Muscle of leg (tissue), 3 donors: ENCODE measurements at regions not wholly inside any gene's neighbourhood (a gene's known extent, or its start where the extent isn't known, plus 50 kb on each side); places are given as distances from the start of the nearest gene placed in this dataset.
"Not testable (repeated sequence)": the region's sequence is repeated elsewhere in the genome, so short reads cannot be mapped to it uniquely, and the experiment has no call there.

ENCODE experiments used
- DNase-seq: peaks from one replicate; pipeline ENCODE4 v3.0.0; 2013
- H3K27ac ChIP-seq: one replicate; pipeline ENCODE4 v1.5.1; 2013; ENCODE audit warnings: mild to moderate bottlenecking, low read length, control low read depth
- H3K27me3 ChIP-seq: one replicate; pipeline ENCODE4 v1.6.1; 2013; ENCODE audit warnings: low read length; ENCODE audit not compliant: control insufficient read depth, insufficient read depth
- H3K36me3 ChIP-seq: one replicate; pipeline ENCODE4 v1.6.1; 2013; ENCODE audit warnings: low read length; ENCODE audit not compliant: control insufficient read depth, insufficient read depth
- H3K4me1 ChIP-seq: one replicate; pipeline ENCODE4 v1.6.1; 2013; ENCODE audit warnings: low read length; ENCODE audit not compliant: control insufficient read depth, insufficient read depth
- H3K4me3 ChIP-seq: one replicate; pipeline ENCODE4 v1.5.1; 2013; ENCODE audit warnings: low read length, control low read depth
- H3K9me3 ChIP-seq: replicated peaks from 2 replicates; pipeline ENCODE4 v1.6.1; 2013; ENCODE audit warnings: low read depth, low read length; ENCODE audit not compliant: control insufficient read depth
- WGBS: methylation state at CpG from one replicate; pipeline ENCODE4 v1.1.5; 2013; ENCODE audit warnings: missing lambda C conversion rate; ENCODE audit not compliant: insufficient coverage; 5-methylcytosine and 5-hydroxymethylcytosine counted together

- Histone ChIP-seq H3K36me3 (no peaks in the 10 kb centered on the region), H3K27me3 (no peaks in the 10 kb centered on the region), H3K9me3 (no peaks in the 10 kb centered on the region), H3K27ac (no peak overlapping the region), H3K4me1 (no peaks in the 10 kb centered on the region), H3K4me3 (no peak overlapping the region)
- 43% methylated on average over 1 of the region's 2 CpGs for WGBS
- no peak for DNase-seq
Observed at GRCh38 chr10:55979203-55979602, 381.9 kb downstream of the ZWINT start.

GRCh38 chr10:55966101-55966500 lies 395.0 kb downstream of the ZWINT start:
- peak; percentile 34 for DNase-seq
- no peaks in the 10 kb centered on the region for H3K4me1 ChIP-seq
- no peak overlapping the region for H3K4me3 ChIP-seq
- H3K27me3 ChIP-seq = no peaks in the 10 kb centered on the region
- no peaks in the 10 kb centered on the region for H3K36me3 ChIP-seq
- WGBS = no CpG with 5 or more reads among the region's 2 CpGs
- H3K27ac ChIP-seq = no peak overlapping the region
- no peaks in the 10 kb centered on the region for H3K9me3 ChIP-seq

GRCh38 chr10:55943403-55943802 lies 417.7 kb downstream of the ZWINT start:
- no peak for DNase-seq
- Histone ChIP-seq H3K4me1 (no peaks in the 10 kb centered on the region), H3K36me3 (no peaks in the 10 kb centered on the region), H3K27ac (no peak overlapping the region), H3K27me3 (no peaks in the 10 kb centered on the region), H3K9me3 (peaks cover 2% of the 10 kb centered on the region), H3K4me3 (no peak overlapping the region)
- WGBS = no CpG with 5 or more reads among the region's 3 CpGs

- no peak for DNase-seq
- Histone ChIP-seq H3K4me1 (no peaks in the 10 kb centered on the region), H3K27me3 (no peaks in the 10 kb centered on the region), H3K27ac (no peak overlapping the region), H3K36me3 (no peaks in the 10 kb centered on the region), H3K9me3 (no peaks in the 10 kb centered on the region), H3K4me3 (no peak overlapping the region)
- WGBS = no CpG with 5 or more reads among the region's 1 CpG
Observed at GRCh38 chr10:55929291-55929690, 431.8 kb downstream of the ZWINT start.

- H3K4me3 ChIP-seq, H3K9me3 ChIP-seq, H3K27me3 ChIP-seq, H3K4me1 ChIP-seq, H3K27ac ChIP-seq, H3K36me3 ChIP-seq, DNase-seq: not testable (repeated sequence)
- 85% methylated on average over 17 of the region's 25 CpGs for WGBS
Observed at GRCh38 chr10:55899472-55900147, 461.4 kb downstream of the ZWINT start.

- Histone ChIP-seq H3K4me3 (no peak overlapping the region), H3K27me3 (no peaks in the 10 kb centered on the region), H3K4me1 (no peaks in the 10 kb centered on the region), H3K36me3 (no peaks in the 10 kb centered on the region), H3K9me3 (peaks cover 5% of the 10 kb centered on the region), H3K27ac (no peak overlapping the region)
- 71% methylated on average over 3 of the region's 3 CpGs for whole genome bisulfite sequencing
- DNase-seq = no peak
Observed at GRCh38 chr10:55897490-55897921, 463.6 kb downstream of the ZWINT start.

- no peaks in the 10 kb centered on the region for H3K4me1 ChIP-seq
- no peak for DNase-seq
- H3K4me3 ChIP-seq = no peak overlapping the region
- H3K36me3 ChIP-seq = no peaks in the 10 kb centered on the region
- H3K27ac ChIP-seq = no peak overlapping the region
- WGBS = no CpG with 5 or more reads among the region's 1 CpG
- no peaks in the 10 kb centered on the region for H3K27me3 ChIP-seq
- H3K9me3 ChIP-seq = no peaks in the 10 kb centered on the region
Observed at GRCh38 chr10:55892276-55892675, 468.8 kb downstream of the ZWINT start.

- H3K27me3 ChIP-seq = no peaks in the 10 kb centered on the region
- H3K9me3 ChIP-seq = peaks cover 3% of the 10 kb centered on the region
- no peak overlapping the region for H3K27ac ChIP-seq
- no peak overlapping the region for H3K4me3 ChIP-seq
- H3K4me1 ChIP-seq = no peaks in the 10 kb centered on the region
- no peaks in the 10 kb centered on the region for H3K36me3 ChIP-seq
- DNase-seq = no peak
Observed at GRCh38 chr10:55881588-55881987, 479.5 kb downstream of the ZWINT start.

GRCh38 chr10:55873485-55873884 lies 487.6 kb downstream of the ZWINT start:
- no peaks in the 10 kb centered on the region for H3K9me3 ChIP-seq
- no peak for DNase-seq
- no peaks in the 10 kb centered on the region for H3K4me1 ChIP-seq
- H3K27ac ChIP-seq = no peak overlapping the region
- no peaks in the 10 kb centered on the region for H3K36me3 ChIP-seq
- no peaks in the 10 kb centered on the region for H3K27me3 ChIP-seq
- H3K4me3 ChIP-seq = no peak overlapping the region
- WGBS = no CpG with 5 or more reads among the region's 2 CpGs

- DNase-seq = no peak
- Histone ChIP-seq H3K4me1 (no peaks in the 10 kb centered on the region), H3K27me3 (no peaks in the 10 kb centered on the region), H3K9me3 (no peaks in the 10 kb centered on the region), H3K4me3 (no peak overlapping the region), H3K27ac (no peak overlapping the region), H3K36me3 (no peaks in the 10 kb centered on the region)
- WGBS = no CpG with 5 or more reads among the region's 1 CpG
Observed at GRCh38 chr10:55870186-55870585, 490.9 kb downstream of the ZWINT start.

GRCh38 chr10:55867848-55868247 lies 493.2 kb downstream of the ZWINT start:
- no peak for DNase-seq
- no CpG with 5 or more reads among the region's 1 CpG for whole genome bisulfite sequencing
- Histone ChIP-seq H3K9me3 (no peaks in the 10 kb centered on the region), H3K36me3 (no peaks in the 10 kb centered on the region), H3K27me3 (no peaks in the 10 kb centered on the region), H3K4me1 (no peaks in the 10 kb centered on the region), H3K27ac (no peak overlapping the region), H3K4me3 (no peak overlapping the region)
